Spleen (tissue), 7 donors: ENCODE measurements at regions not wholly inside any gene's neighbourhood (a gene's known extent, or its start where the extent isn't known, plus 50 kb on each side); places are given as distances from the start of the nearest gene placed in this dataset.

ENCODE experiments used
- POLR2A ChIP-seq, 3 donors: fragments of 450-650 bp; IDR thresholded peaks; one replicate each; pipeline ENCODE4 v1.5.1; 2017; ENCODE audit warnings: antibody characterized with exemption in 3 of 3, mild to moderate bottlenecking in 1 of 3
- POLR2AphosphoS5 ChIP-seq, 3 donors: sonication (generic); formaldehyde crosslinking; IDR thresholded peaks; one replicate each; pipeline ENCODE4 v1.5.1; 2017; ENCODE audit warnings: antibody characterized with exemption in 3 of 3
- TF ChIP-seq, protein P1 (sequence below), 11 experiments: fragments of 200-600 bp in 7 of 11; fragments of 450-650 bp in 4 of 11; sonication (generic) in 4 of 11; IDR thresholded peaks in 8 of 11; conservative IDR thresholded peaks in 3 of 11; 1 replicate in 7 of 11; 2 replicates in 4 of 11; pipeline versions ENCODE4 v1.4.0 to v1.8.0; 2016 to 2021; ENCODE audit warnings: antibody characterized with exemption in 11 of 11, inconsistent platforms in 4 of 11, mild to moderate bottlenecking in 1 of 11
- donor health status: DM: no; HTN: no; CAD: no; lungs with moderate emphysema.
- donor health status: DM: no; HTN: no; CAD: no.
- donor health status: DM: no; HTN: no; CAD: no.

DNA sequence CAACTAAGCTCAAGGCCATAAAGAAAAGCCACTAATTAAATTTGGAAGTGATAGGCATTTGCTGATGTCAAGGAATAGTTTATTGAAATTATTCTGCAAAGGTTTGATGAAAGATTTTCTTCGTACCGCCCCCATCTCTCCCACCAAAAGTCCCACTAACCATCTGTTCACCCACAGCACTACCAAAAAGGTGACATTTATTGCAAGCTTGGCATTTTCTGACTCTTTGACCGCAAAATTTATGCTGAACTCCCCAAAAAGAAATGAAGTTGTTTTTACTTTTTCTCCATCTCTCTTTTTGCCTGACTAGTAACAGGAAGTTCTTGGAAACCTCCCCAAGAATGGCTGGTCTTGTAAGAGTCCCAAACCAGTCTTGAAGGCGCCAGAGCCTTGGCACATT lies 384.9 kb upstream of the SOX9 start:
- TF ChIP-seq, protein P1, sequence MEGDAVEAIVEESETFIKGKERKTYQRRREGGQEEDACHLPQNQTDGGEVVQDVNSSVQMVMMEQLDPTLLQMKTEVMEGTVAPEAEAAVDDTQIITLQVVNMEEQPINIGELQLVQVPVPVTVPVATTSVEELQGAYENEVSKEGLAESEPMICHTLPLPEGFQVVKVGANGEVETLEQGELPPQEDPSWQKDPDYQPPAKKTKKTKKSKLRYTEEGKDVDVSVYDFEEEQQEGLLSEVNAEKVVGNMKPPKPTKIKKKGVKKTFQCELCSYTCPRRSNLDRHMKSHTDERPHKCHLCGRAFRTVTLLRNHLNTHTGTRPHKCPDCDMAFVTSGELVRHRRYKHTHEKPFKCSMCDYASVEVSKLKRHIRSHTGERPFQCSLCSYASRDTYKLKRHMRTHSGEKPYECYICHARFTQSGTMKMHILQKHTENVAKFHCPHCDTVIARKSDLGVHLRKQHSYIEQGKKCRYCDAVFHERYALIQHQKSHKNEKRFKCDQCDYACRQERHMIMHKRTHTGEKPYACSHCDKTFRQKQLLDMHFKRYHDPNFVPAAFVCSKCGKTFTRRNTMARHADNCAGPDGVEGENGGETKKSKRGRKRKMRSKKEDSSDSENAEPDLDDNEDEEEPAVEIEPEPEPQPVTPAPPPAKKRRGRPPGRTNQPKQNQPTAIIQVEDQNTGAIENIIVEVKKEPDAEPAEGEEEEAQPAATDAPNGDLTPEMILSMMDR (IDR thresholded peaks at IDR 0.05 in 8 of 11, conservative IDR thresholded peaks at IDR 0.05 in 3 of 11), result no peak
- TF ChIP-seq POLR2AphosphoS5 (IDR thresholded peaks at IDR 0.05) (no peak), POLR2A (IDR thresholded peaks at IDR 0.05) (no peak)
